ENCODE measurements at regions not wholly inside any gene's neighbourhood (a gene's known extent, or its start where the extent isn't known, plus 50 kb on each side); places are given as distances from the start of the nearest gene placed in this dataset.

GRCh38 chr2:16141641-16141921 is 201.2 kb downstream of the MYCN start:
- H3K4me1 ChIP-seq (ENCODE audit: insufficient read depth, low read length), result no peaks in the 10 kb centered on the region; the same call in none of the 2 replicates
- Mint-ChIP-seq H3K4me3 (no peak overlapping the region), H3K27me3 (ENCODE audit: low read depth) (no peaks in the 10 kb centered on the region; the same call in 1 of the 2 replicates), H3K4me1 (peaks cover 13 to 20% of the 10 kb centered on the region in 2 experiments), H3K27ac (no peak overlapping the region), H3K36me3 (ENCODE audit: insufficient read depth in 1 of 3, low read depth in 3 of 3) (no peaks in the 10 kb centered on the region; a peak in 1 of 7 replicates), H3K9me3 (no peaks in the 10 kb centered on the region; a peak in 1 of 5 replicates)
- TF ChIP-seq CTCF (conservative IDR thresholded peaks at IDR 0.05), result no peak
- no peak overlapping the region for H2BK120ac ChIP-seq (ENCODE audit: low read depth, low read length, poor library complexity, severe bottlenecking)
- H3K9ac ChIP-seq (ENCODE audit: extremely low read depth, insufficient read length, low read length), result no peak overlapping the region
- DNase-seq, result no peak
- H4K8ac ChIP-seq (replicated peaks; ENCODE audit: insufficient read length, low read depth, low read length), result no peak overlapping the region
- no peak overlapping the region for H3K4me2 ChIP-seq (ENCODE audit: insufficient read depth, insufficient read length, low read length)
- no peak overlapping the region for H2BK5ac ChIP-seq (ENCODE audit: insufficient read length, low read length)
- H3K14ac ChIP-seq (ENCODE audit: insufficient read depth, low read length), result no peak overlapping the region
- H3K79me2 ChIP-seq (ENCODE audit: insufficient read depth, low read length), result no peaks in the 10 kb centered on the region
- H3K9me3 ChIP-seq (ENCODE audit: control insufficient read depth, low read depth, low read length), result no peaks in the 10 kb centered on the region
- H4K91ac ChIP-seq (ENCODE audit: insufficient read length, low read depth, low read length), result no peak overlapping the region
- WGBS (ENCODE audit: extremely low coverage, insufficient read length, low lambda C conversion rate), result no CpG with 5 or more reads among the region's 2 CpGs
- no peak overlapping the region for H2BK15ac ChIP-seq (ENCODE audit: low read depth, low read length)
- H4K20me1 ChIP-seq (ENCODE audit: control insufficient read depth, insufficient read depth, insufficient read length), result no peaks in the 10 kb centered on the region
- H3K79me1 ChIP-seq (ENCODE audit: insufficient read depth, low read depth, low read length, poor library complexity, severe bottlenecking), result no peaks in the 10 kb centered on the region
- H2BK12ac ChIP-seq (ENCODE audit: insufficient read length, low read depth, low read length), result no peak overlapping the region
- H3K23me2 ChIP-seq (ENCODE audit: insufficient read length, low read depth, low read length, poor library complexity, severe bottlenecking), result no peaks in the 10 kb centered on the region
- H3K56ac ChIP-seq (ENCODE audit: insufficient read length, low read depth, low read length), result no peak overlapping the region
- no peak overlapping the region for H3K18ac ChIP-seq (ENCODE audit: insufficient read length, low read depth, low read length)
- H2AFZ ChIP-seq (ENCODE audit: low read length), result no peak overlapping the region
- no peak overlapping the region for H3K4ac ChIP-seq (ENCODE audit: low read depth, low read length)
- no peak overlapping the region for H3T11ph ChIP-seq (ENCODE audit: low read length)
- no peak overlapping the region for H2AK5ac ChIP-seq (ENCODE audit: insufficient read length, low read length)
- H2BK20ac ChIP-seq (ENCODE audit: low read depth, low read length, poor library complexity, severe bottlenecking), result no peak overlapping the region
- H3K27me3 ChIP-seq (ENCODE audit: insufficient read depth, low read length), result no peaks in the 10 kb centered on the region
- H3K23ac ChIP-seq (ENCODE audit: insufficient read length, low read depth, low read length), result no peak overlapping the region
- no peak overlapping the region for H4K5ac ChIP-seq (ENCODE audit: insufficient read length, low read depth, low read length)
- no peak overlapping the region for H3K27ac ChIP-seq (ENCODE audit: insufficient read length, low read depth, low read length)

Measured in H9 (cell line).